GM18508 (cell line): ENCODE measurements at regions not wholly inside any gene's neighbourhood (a gene's known extent, or its start where the extent isn't known, plus 50 kb on each side); places are given as distances from the start of the nearest gene placed in this dataset.
"Not testable (repeated sequence)": the region's sequence is repeated elsewhere in the genome, so short reads cannot be mapped to it uniquely, and the experiment has no call there.

ENCODE experiments used
- ATAC-seq: cut with Tn5 transposase; IDR thresholded peaks from one replicate; pipeline ENCODE4 v1.9.1; 2021; ENCODE audit warnings: moderate number of reproducible peaks; ENCODE audit not compliant: insufficient read depth, unreplicated experiment

DNA sequence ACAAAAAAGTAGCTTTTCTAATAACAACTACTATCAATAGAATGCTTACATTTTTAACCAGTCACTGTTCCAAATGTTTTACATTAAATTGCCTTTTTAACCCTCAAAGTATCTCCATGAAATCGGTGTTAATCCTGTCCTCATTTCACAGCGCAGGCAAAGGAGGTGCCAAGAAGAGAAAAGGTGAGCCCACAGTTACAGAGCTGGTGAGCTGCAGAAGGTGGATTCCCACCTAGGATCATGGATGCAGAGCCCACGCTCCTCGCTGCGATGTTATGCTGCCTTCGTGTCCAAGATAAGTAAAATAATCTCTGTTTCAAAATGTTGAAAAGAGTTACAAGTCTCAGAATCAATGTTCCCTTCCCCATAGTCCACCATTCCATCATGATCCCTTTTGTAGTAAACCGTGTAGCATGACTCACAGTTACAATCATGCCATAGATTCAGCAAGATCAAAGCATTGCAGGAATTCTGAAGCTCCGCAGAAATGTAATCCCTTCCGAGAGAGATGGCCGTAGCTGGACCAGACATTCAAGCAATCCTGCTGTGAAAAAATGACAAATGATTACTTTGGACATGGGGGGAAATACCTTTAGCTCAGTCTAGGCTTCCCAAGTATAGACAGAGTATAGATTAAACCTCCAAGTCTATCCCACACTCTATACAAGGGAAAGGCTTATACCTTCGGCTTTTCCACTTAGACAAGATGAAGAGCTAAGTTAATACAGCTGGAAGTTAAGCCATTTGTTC lies 394.7 kb upstream of the AKR1E2 start:
- ATAC-seq: no peak

DNA sequence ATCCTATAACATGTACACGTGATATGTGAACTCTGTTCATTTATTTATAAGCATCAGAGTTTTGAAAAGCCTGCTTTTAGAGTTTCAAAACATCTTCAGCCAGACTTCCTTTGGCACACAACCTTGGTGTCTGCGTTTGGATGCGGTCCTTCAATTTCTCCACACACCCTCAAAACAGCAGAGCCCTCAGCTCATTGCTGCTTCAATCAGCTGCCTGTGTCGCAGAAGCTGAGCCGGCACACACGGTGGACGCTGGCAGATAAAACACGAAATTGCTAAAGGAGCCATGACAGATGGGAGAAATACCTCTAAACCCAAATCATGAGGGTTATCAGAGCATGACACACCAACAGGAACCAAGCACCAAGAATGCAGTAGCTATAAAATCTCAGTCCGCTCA lies 396.4 kb upstream of the AKR1E2 start:
- ATAC-seq: no peak

- ATAC-seq: no peak
Observed at GRCh38 chr10:4427532-4427931, 398.5 kb upstream of the AKR1E2 start.

DNA sequence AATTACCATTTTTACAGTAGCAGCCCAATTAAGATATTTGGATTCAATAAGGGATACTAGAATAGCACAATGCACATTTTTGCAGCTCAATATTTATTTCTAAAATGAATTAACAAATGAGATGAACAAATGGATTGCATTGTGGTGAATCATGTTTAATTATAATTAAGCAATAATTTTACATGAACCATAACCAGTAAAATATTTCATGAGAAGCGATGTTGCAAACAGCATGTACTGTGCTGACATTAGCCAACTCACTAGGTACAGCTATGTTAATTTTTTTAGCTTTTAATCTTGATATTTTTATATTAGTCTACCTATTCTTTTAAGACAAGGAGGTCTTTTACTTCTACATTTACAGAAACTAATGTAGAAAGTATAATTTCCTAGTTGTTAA lies 399.1 kb upstream of the AKR1E2 start:
- no peak for ATAC-seq

GRCh38 chr10:4409319-4409718 lies 416.7 kb upstream of the AKR1E2 start:
- ATAC-seq: no peak

DNA sequence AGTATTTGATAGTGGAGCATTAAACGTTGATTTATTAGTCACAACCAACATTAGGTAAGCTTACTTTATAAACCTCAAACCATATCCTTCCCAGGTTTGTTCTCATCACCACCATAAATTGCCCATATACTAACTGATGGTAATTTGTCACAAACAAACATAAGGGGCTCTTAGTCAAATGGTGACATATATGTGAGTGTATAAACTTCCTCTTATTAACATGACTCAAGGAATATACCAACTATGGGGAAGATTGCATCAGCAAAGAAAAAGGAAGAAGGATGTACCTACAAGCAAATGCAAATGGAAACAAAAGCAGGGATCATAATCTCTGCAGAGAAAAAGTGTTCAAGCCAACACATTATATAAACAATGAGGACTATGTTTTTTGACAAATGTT lies 418.2 kb upstream of the AKR1E2 start:
- ATAC-seq: no peak

DNA sequence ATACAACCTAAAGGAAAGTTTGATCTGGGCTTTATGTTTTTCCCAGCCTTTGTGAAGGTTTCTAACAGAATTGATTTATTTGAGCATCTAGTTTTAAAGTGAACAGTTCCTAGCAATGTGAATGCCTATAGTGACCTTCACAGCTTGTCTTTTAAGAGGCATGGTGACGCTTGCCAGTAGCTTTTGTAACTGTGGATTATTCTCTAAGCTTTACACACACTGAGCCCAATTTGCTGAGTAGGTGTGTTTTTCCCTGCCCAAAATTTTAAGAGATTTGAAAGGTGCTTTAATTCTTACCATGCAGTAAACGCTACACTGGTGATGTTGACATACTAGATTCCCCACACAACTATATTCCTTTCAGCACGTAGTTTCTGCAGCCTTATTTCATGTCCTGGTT lies 420.2 kb upstream of the AKR1E2 start:
- ATAC-seq: no peak

DNA sequence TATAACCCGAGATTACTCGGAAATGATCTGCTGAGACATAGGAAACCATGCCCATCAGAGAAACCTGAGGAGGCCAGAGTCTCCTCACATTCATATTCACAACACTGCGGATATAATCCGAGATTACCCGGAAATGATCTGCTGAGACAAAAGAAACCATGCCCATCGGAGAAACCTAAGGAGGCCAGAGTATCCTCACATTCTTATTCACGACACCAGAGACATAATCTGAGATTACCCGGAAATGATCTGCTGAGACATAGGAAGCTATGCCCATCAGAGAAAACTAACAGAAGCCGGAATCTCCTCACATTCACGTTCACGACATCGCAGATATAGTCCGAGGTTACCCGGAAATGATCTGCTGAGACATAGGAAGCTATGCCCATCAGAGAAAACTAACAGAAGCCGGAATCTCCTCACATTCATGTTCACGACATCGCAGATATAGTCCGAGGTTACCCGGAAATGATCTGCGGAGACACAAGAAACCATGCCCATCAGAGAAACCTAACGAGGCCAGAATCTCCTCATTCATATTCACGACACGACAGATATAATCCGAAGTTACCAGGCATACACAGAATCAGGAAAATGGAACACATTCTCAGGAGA lies 422.3 kb upstream of the AKR1E2 start:
- no peak for ATAC-seq

GRCh38 chr10:4401080-4401479 lies 424.9 kb upstream of the AKR1E2 start:
- ATAC-seq: not testable (repeated sequence)

GRCh38 chr10:4399556-4399955 lies 426.5 kb upstream of the AKR1E2 start:
- no peak for ATAC-seq

- ATAC-seq: no peak
Observed at GRCh38 chr10:4398602-4399001, 427.4 kb upstream of the AKR1E2 start.

GRCh38 chr10:4397337-4397736 lies 428.7 kb upstream of the AKR1E2 start:
- ATAC-seq: no peak

- ATAC-seq: no peak
Observed at GRCh38 chr10:4396401-4397283, 429.4 kb upstream of the AKR1E2 start.

DNA sequence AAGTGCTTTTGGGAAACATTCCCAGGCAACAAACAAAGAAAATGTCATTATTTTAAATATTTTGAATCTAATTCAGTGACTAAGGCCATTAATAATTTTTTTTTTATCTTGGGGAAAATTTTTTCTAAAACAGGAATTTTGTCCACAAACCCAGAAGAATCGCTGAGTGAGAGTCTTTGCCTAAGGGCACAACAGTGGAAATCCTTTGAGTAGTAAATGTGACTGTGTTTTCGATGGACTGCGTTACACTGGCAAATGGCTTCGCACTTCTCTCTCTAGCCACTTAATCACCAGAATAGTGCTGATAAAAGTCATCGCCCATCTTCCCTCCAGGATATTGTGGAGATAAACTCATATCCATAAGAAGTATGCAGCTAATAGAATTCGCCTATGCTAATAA lies 430.3 kb upstream of the AKR1E2 start:
- no peak for ATAC-seq

DNA sequence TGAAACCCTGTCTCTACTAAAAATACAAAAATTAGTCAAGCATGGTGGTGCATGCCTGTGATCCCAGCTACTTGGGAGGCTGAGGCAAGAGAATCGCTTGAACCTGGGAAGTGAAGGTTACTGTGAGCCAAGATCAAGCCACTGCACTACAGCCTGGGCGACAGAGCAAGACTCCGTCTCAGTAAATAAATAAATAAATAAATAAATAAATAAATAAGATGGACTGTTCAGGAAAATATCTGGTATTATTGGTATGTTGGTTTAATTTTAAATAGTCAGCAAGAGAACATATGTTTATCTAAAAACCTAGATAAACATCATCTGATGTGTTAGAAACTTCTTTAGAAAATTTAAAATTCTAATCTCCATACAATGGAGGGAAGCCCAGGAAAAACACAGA lies 431.6 kb upstream of the AKR1E2 start:
- not testable (repeated sequence) for ATAC-seq

- no peak for ATAC-seq
Observed at GRCh38 chr10:4391683-4392082, 434.3 kb upstream of the AKR1E2 start.

DNA sequence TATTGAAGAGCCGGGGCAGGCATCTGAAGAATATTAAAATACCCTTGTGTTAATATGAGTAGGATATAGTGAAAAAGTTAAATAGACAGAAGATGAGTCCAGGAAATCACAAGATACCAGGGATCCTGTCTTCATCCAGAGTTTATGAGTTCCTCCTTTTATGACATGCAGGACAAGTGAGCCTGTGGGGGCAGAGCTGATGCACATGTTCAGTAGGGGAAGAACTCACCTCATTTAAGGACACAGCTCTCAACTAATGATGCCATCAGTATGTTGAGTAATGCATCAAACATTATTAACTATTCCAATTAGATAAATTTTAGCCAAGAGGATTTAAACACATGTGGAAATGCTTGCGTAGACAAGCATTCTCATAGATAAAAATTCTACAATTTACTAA lies 435.8 kb upstream of the AKR1E2 start:
- no peak for ATAC-seq

GRCh38 chr10:4385231-4385870 lies 440.7 kb upstream of the AKR1E2 start:
- no peak for ATAC-seq

- no peak for ATAC-seq
Observed at GRCh38 chr10:4384245-4384644, 441.8 kb upstream of the AKR1E2 start.

DNA sequence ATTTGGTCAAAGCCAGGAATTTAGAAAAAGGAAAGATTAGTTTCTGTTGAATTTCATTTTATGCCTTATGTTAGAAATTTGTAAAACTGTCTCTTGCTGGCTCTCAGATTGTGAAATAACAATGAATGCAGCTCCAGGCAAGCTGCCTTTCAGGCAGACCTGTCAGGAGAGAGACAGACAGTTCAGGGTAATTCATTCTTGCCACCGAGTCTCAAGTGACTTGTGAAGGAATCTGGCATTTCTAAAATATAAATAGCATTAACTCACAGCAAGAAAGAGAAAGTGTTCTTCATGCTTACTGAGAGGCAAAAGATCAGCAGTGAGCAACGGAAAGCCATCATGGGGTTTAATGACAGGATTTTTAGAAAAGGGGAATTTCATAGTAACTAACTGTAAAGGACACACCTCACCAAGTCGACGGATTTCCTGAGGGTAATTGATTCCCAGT lies 442.3 kb upstream of the AKR1E2 start:
- no peak for ATAC-seq

- ATAC-seq: no peak
Observed at GRCh38 chr10:4382811-4383210, 443.2 kb upstream of the AKR1E2 start.
